ENCODE measurements at regions not wholly inside any gene's neighbourhood (a gene's known extent, or its start where the extent isn't known, plus 50 kb on each side); places are given as distances from the start of the nearest gene placed in this dataset.

DNA sequence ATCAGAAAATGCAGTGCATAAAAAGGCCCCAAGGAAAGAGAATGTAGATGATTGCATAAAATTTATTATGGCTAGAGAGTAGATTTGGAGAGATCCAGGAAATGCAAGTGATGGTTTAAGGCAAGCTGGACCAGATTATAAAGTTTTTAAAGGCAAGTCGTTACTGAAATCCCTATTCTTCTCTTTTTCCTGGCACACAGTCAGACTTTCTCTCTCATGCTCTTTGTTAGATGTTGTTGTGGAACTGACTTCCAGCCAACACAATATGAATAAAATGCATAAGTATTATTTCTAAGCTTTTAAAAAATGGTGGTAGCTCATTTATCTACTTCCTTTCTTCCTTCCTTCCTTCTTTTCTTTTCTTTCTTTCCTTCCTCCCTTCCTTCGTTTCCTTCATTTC lies 1085.4 kb upstream of the CDH6 start:
- no peak for DNase-seq

DNA sequence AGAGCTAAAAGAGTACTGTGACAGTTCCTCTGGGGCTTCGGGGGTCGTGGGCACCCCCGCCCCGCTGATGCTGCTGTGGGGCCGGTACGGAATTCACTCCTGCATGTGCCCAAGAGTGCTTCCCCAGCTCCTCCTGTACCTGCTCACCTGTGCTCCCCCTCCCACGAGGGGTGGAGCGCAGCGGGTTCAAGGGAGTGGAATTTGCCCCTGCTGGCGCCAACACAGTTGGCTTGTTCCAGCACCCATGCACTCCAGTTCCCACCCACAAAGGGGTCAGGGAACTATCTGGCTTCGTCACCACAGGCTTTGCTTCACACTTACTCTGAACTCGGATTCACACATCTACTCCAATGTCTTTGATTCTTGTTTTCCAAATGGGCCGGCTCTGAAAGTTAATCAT lies 1086.9 kb upstream of the CDH6 start:
- no peak for DNase-seq

GRCh38 chr5:30104872-30105596 lies 1088.5 kb upstream of the CDH6 start:
- DNase-seq = no peak

GRCh38 chr5:30103452-30104202 lies 1089.9 kb upstream of the CDH6 start:
- no peak for DNase-seq

- no peak for DNase-seq
These were observed 1090.4 kb upstream of the CDH6 start for GRCh38 chr5:30103052-30103451.

DNA sequence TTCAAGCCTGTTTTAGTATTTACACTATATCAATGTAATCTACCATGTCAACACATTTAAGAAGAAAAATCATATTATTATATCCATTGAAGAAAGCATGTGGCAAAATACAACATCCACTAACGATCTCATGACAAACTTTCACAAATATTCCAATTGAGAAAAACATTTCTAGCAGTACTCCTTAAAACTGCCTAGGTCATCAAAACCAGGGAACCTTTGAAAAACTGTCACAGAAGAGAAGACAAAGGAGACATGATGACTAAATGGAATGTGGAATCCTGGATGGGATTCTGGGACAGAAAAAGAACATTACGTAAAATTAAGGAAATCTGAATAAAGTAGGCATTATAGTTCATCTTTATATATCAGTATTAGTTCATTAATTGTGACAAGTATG lies 1091.3 kb upstream of the CDH6 start:
- no peak for DNase-seq

GRCh38 chr5:30100929-30101328 lies 1092.6 kb upstream of the CDH6 start:
- DNase-seq = no peak

GRCh38 chr5:30100148-30100713 lies 1093.3 kb upstream of the CDH6 start:
- DNase-seq = no peak

GRCh38 chr5:30099634-30100033 lies 1093.9 kb upstream of the CDH6 start:
- no peak for DNase-seq

DNA sequence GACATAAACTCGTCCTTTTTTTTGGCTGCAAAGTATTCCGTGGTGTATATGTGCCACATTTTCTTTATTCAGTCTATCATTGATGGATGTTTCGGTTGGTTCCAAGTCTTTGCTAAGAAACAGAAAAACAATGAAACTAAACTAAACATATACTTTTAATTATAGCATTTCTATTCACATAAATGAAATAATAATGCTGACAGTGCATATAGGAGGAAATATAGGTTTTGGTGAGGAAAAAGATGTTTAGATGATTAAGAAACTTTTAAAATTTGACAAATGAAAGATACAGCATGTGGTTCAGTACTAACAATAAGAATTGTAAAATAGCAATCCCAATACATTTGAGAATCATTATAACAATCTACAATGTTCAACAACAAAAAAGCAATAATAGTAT lies 1094.5 kb upstream of the CDH6 start:
- no peak for DNase-seq

DNA sequence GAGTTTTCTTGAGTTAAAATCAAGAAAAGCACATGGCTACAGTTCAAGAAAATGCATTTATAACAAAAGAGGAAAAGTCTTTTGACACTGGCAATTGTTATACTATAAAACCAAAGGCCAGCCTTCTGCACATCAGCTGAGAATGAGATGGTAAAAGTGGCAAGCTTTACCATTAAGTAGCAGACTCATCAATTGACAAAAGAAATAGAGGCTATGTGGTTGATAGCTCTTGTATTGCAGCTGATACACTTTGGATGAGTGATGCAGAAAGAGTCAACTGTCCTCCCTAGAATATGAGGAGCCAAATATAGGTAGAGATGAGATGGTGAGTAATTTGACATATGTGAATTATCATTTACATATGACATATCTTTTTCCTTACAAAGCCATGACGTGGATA lies 1100.9 kb upstream of the CDH6 start:
- no peak for DNase-seq

- DNase-seq = no peak
These were observed 1123.8 kb upstream of the CDH6 start for GRCh38 chr5:30069441-30070263.

- no peak for DNase-seq
These were observed 1130.0 kb upstream of the CDH6 start for GRCh38 chr5:30063503-30063902.

- DNase-seq = no peak
These were observed 1141.5 kb upstream of the CDH6 start for GRCh38 chr5:30051976-30052375.

DNA sequence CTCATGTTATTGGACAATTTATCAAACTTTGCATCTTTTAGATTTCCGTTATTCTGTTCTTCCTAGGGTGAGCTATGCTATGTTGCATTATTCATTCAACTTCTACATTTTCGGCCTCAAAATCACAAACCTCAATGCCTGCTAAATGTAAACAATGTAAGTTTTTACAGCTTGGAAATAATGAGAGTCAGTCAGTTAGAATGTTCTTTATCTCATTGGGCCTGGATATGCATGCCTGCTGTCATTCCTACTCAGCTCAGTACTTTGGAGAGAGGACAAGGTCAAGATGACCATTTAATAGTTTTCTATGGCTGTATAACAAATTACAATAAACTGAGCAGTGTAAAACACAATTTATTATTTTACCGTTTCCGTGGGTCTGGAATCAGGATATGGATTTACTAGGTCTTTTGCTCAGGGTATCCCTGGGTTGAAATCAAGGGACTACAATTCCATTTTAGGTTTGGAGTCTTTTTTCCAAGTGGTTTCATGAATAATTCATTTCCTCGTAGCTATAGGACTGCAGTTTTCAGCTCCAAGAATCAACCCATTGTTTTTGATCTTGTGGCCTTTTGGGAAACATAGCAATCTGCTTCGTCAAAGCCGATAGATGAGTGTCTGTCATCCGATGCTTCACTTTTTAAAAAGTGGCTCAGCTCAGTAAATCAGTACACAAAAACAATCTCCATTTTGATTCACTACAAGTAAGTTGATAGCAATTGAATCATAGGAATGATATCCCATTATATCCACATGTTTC lies 1143.2 kb upstream of the CDH6 start:
- no peak for DNase-seq

- no peak for DNase-seq
These were observed 1150.8 kb upstream of the CDH6 start for GRCh38 chr5:30042677-30043076.

DNA sequence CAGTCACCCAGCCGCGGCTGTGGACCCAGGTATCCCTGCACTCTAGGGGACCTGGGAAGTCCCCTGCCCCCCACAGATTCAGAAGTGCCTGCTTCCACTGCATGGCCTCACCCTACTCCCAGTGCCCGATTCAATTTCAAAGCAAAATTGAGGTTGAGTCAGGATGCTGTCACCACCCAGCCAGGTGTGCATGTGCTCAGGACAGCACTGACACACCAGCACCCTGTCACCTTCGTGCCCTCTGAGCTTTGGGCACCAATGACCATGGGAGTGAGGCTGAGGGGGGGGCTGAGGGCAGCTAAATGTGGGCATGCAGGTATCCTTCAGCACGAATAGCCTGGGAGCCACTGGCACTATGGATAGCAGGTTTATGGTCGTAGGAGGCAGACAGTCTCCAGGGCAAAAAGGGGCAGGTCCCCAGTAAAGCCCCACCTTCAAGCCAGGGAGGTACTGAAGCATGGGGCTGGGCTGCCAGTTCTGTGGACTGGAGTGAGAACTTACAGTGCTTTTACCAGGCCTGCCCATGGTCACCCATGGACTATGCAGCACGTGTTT lies 1151.6 kb upstream of the CDH6 start:
- DNase-seq = no peak

- no peak for DNase-seq
These were observed 1152.2 kb upstream of the CDH6 start for GRCh38 chr5:30041291-30041690.

GRCh38 chr5:30040488-30041118 lies 1152.9 kb upstream of the CDH6 start:
- DNase-seq = no peak

DNA sequence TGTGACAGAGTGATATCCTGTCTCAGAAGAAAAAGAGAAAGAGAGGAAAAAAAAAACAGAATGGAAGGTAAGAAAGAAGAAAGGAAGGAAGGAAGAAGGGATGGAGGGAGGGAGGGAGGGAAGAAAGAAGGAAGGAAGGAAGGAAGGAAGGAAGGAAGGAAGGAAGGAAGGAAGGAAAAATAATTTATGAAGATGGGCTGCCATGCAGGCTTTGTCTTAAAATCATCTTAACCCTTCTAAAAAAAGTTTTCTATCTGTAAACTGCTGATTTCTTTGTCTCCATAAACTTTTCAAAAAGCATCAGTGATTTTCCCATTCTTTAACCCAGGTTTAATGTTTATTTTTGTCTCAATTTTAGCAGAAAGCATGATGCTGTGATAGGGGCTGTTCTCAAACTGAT lies 1154.1 kb upstream of the CDH6 start:
- DNase-seq = no peak

GRCh38 chr5:30034870-30035269 lies 1158.6 kb upstream of the CDH6 start:
- no peak for DNase-seq

GRCh38 chr5:30030101-30030500 lies 1163.4 kb upstream of the CDH6 start:
- DNase-seq = no peak
